Erythroblast (primary cell): ENCODE measurements at regions not wholly inside any gene's neighbourhood (a gene's known extent, or its start where the extent isn't known, plus 50 kb on each side); places are given as distances from the start of the nearest gene placed in this dataset.

Experiments
- GATA1 ChIP-seq: IDR thresholded peaks from 2 replicates; pipeline ENCODE4 v1.6.1; 2011; ENCODE audit warnings: low read depth, mild to moderate bottlenecking, control low read depth, low read length, moderate library complexity
- POLR2A ChIP-seq: IDR thresholded peaks from 2 replicates; pipeline ENCODE4 v1.6.1; 2011; ENCODE audit warnings: mild to moderate bottlenecking, low read length

DNA sequence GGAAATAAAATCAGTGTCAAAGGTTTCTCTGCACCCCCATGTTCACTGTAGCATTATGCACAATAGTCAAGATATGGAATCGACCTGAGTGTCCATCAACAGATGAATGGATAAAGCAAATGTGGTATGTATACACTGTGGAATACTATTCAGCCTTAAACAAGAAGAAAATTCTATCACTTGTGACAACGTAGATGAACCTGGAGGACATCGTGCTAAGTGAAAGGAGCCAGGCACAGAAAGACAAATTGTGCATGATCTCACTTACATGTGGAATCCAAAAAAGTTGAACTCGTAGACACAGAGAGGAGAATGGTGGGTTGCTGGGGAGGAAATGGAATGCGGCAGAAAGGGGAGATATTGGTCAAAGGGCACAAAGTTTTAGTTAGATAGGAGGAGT is 136.3 kb upstream of the ESR1 start:
- no peak for TF ChIP-seq POLR2A
- TF ChIP-seq GATA1 = no peak
